Pons (tissue), 1 donor: ENCODE measurements at regions not wholly inside any gene's neighbourhood (a gene's known extent, or its start where the extent isn't known, plus 50 kb on each side); places are given as distances from the start of the nearest gene placed in this dataset.
A peak's percentile ranks its signal among the peaks of the same experiment; 100 is the strongest.
"Not testable (repeated sequence)": the region's sequence is repeated elsewhere in the genome, so short reads cannot be mapped to it uniquely, and the experiment has no call there.

Experiments used
- DNase-seq: peaks from one replicate; pipeline ENCODE4 v3.0.0-alpha.2; 2016; ENCODE audit warnings: low spot score

DNA sequence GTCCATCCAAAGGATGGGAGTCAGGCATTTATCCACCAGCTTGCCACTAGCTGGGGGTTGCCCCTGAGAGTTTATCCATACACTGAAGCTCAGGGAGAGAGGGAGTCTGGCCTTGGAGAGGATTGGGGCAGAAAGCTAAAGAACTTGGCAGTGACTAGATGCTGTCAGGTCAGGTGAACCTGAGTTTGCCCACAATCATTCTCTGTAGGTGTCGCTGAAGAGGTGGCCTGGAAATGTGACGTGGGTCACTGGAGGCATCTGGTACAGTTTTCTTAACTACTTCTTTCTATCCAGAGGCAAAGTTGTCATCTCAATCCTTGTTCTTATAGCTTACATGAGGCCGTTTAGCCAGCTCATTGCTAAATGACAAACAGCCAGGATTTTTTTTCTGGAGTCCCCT lies 298.0 kb upstream of the CTNNB1 start:
- DNase-seq: no peak

DNA sequence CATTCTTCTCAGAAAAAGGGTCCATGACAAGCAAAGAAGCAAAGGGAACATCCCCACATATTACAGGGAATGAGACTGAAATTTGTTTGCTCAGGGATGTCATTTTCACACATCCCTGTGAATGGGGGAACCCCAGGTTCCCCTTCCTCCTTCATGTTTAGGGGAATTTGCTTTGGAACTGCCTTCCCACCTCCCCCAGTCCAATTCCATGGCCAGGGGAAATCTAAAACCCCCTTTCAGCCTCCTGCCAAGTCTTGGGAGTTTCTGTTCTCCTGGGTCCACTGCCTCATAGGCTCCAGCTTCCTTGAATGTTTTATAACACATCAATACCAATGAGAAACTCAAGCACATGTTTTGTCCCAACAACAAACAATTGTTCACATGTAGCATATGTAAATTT lies 297.5 kb upstream of the CTNNB1 start:
- DNase-seq: no peak

- not testable (repeated sequence) for DNase-seq
Observed at GRCh38 chr3:40907907-40908465, 291.3 kb upstream of the CTNNB1 start.

DNA sequence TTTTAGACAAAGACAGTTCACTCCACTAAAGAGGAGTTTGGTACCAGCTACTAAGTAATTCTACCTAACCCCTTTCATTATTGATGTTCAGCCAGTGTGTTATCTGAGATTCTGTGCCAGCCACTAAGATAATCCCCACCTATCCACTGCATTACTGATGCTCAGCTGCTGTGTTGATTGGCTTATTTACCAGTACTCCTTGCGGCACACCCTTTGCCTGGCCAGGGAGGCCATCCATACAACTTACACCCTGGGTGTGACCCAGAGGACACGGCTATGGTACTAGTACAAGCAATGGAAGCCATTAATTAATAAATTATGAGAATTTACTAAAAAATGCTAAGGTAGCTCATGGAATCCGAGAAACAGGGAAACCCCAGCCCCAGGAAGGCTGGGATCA lies 290.7 kb upstream of the CTNNB1 start:
- DNase-seq: no peak

- DNase-seq: no peak
Observed at GRCh38 chr3:40911264-40911663, 288.0 kb upstream of the CTNNB1 start.

DNA sequence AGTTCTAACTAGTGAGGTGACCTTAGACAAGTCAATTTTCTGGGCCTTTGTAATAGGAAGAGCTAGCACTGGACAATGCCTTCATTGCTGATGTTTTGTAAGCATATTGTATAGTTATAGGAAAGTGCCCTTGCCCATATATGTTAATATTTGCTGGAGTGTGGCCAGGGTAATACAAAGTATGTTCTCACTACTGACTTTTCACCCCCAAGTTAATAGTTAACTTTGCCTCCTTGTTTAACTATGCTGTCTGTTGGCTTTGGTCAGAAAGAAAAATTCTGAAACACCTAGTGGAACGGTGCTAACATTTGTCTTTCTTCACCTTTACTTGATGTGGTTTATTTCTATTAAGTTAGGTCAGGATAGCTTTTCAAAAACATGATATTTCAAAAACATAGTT lies 287.4 kb upstream of the CTNNB1 start:
- DNase-seq: no peak

GRCh38 chr3:40912461-40912860 lies 286.8 kb upstream of the CTNNB1 start:
- no peak for DNase-seq

DNA sequence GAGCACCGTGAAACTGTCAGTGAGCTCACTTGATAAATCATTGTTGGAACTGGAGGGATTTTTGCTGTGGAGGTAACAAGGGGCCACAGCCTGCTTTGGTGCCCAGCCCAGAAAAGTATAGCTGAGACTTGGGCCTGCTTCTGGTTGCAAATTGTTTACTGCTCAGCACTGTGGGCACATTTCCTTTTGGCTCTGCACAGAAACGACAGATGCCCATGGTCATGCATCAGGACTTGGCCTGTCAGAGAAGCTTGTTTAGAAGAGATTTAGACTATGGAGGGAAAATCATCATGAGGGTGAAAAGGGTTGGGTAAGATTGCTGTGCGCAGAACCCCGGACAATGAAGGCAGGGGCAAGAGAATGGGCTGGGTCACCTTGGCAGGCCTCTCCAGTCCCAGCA lies 286.1 kb upstream of the CTNNB1 start:
- peak; percentile 9 for DNase-seq

DNA sequence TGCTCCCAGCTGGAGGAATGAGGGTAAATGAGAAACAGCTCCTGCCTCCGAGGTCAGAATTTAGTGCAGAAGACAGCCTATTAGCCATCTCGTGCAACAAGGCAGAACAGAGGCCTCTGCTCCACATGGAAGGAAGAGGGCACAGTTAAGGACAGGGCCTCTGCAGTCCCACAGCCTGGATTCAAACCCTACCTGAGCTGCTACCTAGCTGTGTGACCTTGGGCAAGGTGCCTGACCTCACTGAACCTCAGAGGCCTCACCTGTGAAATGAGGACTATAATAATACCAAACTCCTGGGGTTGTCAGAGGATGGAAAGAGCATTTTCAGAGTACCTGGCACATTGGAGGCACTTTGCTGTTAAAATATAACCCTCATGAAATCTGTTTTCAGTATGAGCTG lies 285.7 kb upstream of the CTNNB1 start:
- no peak for DNase-seq

DNA sequence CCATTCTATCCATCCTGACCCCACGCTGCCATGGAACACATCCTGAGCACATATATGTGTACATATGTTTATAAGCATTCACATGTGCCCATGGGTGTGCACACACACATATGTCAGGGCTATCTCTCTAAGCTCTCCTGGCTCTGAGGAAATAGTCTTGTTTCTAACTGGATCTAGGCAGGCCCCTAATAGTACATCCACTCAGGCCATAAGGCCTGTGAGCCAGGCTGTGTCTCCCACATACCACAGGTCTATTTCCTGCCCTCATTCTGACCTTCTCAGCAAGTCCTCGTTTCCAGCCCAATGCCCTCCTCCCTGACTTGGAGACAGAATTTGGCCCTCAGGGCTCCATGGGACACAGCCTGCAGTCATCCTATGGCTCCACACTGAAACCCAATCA lies 284.8 kb upstream of the CTNNB1 start:
- no peak for DNase-seq

DNA sequence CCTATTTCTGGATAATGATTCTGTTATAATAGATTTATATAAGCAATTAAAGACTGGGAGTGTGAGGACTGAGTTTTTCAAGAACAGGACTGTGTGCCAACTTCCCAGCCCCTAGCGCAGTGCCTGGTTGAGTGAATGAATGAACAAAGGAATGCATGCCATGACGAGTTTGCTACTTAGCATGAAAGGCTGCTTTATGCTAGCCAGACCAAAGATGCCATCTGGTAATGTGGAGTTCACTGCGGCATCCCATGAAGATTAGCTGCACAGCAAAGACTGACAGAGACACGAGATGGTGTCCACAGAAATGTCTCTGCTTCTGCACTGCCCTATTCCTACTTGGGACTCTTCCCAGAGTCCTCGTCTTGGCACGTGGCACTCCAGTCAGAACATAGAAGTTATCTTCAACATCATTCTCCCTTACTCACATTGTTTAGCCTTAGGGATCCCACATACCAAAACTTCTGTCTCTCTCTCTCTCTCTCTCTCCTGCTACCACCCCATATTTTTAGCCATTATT lies 283.9 kb upstream of the CTNNB1 start:
- peak; percentile 73 for DNase-seq

DNA sequence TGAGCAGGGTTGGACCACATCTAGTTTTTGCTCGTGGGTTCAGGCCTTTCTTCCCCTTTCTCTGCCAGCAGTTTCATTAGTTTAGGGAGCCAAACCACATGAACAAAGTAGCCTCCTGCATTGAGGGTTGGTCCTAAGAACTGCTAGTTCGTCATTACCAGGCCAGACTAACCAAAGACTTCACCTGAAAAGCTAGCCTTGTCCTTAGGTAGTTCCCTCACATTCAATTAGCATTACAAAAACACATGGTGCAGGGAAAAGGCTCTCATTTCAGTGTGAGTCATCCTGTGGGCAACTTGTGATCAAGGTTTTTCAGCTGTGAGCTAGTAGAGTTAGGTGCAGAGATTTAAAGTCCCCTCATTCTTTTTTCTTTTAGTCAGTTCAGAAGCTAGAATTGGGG lies 279.3 kb upstream of the CTNNB1 start:
- DNase-seq: no peak

GRCh38 chr3:40921251-40921650 lies 278.1 kb upstream of the CTNNB1 start:
- DNase-seq: no peak

DNA sequence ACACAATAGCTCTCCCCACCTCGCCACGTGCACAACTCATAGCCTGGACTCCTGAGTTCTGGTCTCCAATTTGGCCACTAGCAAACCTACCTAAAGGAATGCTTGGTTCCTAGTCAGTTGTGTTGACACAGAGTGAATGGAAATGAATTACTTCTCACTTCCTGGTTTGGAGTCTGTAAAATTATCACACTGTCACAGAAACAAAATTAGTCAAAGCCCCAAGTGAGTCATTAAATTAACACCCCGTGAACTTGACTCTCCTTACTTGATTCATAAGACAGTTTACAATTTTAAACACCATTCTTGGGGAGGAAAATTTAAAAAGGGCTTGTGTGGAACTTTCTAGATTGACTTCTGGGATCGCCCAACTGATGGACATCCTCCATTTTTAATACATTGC lies 276.2 kb upstream of the CTNNB1 start:
- DNase-seq: no peak

DNA sequence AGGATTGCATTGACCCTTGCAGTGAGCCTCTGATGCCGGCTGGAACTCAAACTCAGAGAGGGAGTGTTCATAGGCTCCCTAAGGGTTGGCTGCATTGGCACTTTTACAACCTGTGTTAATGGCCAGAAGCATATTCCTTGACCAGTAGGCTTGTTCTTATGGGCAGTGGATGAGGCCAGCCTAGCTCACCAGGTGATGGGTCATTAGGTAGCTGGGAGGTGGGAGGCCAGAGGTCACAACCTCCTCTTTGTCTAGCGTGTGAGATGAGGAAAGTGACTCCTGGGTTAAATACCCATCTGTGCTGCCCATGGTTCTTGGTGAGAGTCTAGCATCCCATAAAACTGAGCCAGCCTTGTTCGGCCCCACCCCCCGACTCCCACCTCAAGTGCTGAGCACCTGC lies 275.7 kb upstream of the CTNNB1 start:
- DNase-seq: no peak

GRCh38 chr3:40924559-40925141 lies 274.7 kb upstream of the CTNNB1 start:
- DNase-seq: no peak

DNA sequence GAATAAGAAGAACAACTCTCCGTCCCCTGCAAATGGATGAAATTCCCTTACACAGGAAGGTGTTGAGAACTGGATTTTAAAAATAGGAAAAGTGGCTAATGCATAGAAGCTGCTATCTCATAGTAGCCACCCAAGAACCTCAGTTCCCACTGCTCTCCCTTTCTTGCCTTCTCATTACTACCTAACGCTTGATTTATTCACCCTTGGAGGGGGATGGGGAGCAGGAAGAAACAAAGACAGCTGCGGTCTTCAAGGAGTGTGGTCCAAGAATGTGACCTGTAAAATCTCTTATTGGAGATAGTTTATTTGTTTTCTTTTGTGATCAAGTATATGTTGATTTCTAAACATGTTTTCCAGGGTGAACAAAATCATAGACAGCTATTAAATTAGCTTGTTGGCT lies 274.1 kb upstream of the CTNNB1 start:
- DNase-seq: no peak

- no peak for DNase-seq
Observed at GRCh38 chr3:40930131-40930538, 269.2 kb upstream of the CTNNB1 start.

- no peak for DNase-seq
Observed at GRCh38 chr3:40930756-40931155, 268.5 kb upstream of the CTNNB1 start.

DNA sequence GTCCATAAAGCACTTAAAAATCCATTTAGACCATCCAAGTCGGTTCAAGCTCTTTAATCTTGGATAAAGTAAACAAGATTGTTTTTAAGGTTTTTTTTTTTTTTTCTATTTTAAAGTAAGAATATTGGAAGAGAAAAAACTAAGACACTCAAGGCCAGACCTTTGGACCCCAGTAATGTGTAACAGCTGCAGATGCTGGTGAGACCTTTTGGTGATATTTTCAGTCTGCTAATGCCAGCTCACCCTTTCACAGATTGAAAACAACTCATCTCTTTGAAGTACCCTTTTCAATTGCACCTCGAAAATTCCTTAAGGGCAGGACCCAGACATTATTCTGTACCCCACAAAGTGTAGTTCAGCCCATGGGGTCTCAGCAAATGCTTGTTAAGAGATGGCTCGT lies 260.7 kb upstream of the CTNNB1 start:
- no peak for DNase-seq

DNA sequence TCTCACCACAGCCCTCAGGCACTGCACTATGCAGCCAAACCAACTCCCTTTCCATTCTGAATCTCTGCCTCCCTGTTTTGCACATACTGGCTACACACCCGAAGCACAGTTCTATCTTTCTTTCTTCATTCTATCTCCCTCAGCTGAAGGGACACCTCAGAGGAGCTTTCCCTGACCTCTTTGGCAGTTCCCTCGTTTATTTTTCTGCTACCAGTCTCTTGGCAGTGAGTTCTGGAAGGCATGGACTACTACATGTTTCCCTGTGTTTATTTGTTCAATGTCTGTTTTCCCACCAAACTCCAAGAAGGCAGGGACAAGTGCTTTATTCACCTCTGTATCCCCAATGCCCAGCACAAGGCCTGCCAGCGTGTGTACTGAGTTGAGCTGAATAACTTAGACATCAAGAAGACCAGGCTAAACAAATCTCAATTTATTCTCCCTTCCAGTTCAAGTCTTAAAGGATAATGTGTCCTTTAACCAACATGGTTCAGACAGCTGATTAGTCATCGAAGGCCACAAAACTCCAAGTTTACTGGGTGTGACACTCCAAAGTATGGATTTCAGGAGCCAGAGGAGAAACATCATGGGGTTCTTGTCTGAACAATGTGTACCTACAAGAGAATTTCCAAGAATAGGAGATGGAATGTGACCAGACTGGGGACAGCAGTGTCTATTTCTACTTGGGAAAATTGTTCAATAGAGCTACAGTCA lies 260.1 kb upstream of the CTNNB1 start:
- peak; percentile 3 for DNase-seq

- DNase-seq: no peak
Observed at GRCh38 chr3:40939741-40940130, 259.6 kb upstream of the CTNNB1 start.

DNA sequence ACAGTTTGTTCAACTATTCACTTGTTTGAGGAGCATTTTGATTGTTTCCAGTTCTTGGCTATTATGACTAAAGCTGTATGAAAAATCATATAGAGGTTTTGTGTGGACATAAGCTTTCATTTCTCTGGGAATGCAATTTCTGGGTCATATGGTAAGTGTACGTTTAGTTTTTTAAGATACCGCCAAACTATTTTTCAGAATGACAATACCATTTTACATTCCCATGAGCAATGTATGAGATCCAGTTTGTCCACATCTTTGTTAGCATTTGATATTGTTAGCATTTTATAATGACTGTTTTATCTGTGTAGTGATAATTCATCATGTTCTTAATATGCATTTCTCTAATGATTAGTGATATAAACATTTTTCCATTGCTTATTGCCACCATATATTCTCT lies 258.7 kb upstream of the CTNNB1 start:
- DNase-seq: no peak

- not testable (repeated sequence) for DNase-seq
Observed at GRCh38 chr3:40947022-40947421, 252.3 kb upstream of the CTNNB1 start.
